D721Med (cell line): ENCODE measurements at regions not wholly inside any gene's neighbourhood (a gene's known extent, or its start where the extent isn't known, plus 50 kb on each side); places are given as distances from the start of the nearest gene placed in this dataset.

Experiments
- DNase-seq: peaks from one replicate; pipeline ENCODE4 v3.0.0; 2011; ENCODE audit warnings: low spot score; ENCODE audit not compliant: insufficient read length
- FAIRE-seq: peaks from 2 replicates; lab custom pipeline; 2011; peaks lifted over from hg19 to GRCh38; lab: Jason Lieb, UNC
- CTCF ChIP-seq: IDR thresholded peaks from 2 replicates; pipeline ENCODE4 v1.5.1; 2012; ENCODE audit warnings: mild to moderate bottlenecking, control low read depth; ENCODE audit not compliant: insufficient read depth; ENCODE audit errors: missing control alignments

DNA sequence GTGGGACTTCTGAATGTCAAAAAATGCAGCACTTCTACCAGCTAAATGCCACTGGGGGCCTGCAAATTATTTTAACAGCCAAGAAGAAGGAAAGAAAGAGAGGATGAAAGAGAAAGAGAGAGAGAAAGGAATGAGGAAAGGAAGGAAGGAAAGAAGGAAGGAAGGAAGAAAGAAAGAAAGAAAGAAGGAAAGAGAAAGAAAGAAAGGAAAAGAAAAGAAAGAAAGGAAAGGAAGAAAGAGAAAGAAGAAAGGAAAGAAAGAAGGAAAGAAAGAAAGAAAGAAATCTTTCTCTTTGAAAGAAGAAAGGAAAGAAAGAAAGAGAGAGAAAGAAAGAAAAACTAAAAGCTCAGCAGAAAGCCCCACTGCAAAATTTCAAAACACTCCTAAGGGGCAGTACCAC is 69.2 kb upstream of the SV2C start:
- TF ChIP-seq CTCF: no peak
- DNase-seq (no peak), FAIRE-seq (no peak)

DNA sequence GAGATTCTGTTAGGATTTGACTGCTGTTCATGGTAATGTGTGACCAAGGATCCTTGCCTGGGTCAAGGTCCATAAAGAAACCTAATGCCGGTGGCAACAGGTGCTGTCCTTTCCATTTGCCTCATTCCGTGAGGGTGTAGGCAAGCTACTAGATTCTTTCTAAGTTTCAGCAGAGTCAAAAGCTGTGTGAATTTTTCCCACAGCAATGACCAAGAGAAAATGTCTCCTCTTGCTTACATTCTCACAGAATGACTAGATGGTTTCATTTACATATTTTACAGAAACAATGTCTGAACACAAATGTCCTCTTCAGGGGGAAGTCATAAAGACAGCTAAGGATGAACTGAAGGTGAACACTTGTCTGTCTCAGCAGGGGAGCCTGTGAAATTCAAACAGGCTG is 75.3 kb upstream of the SV2C start:
- FAIRE-seq (no peak), DNase-seq (no peak)

GRCh38 chr5:76000582-76000981 is 82.6 kb upstream of the SV2C start:
- DNase-seq (no peak), FAIRE-seq (no peak)
- no peak for TF ChIP-seq CTCF

More for the DNA sequence above, 75.3 kb upstream of the SV2C start:
- TF ChIP-seq CTCF: no peak

- no peak for TF ChIP-seq CTCF
- FAIRE-seq (no peak), DNase-seq (no peak)
Observed at GRCh38 chr5:75993643-75994520, 89.3 kb upstream of the SV2C start.

DNA sequence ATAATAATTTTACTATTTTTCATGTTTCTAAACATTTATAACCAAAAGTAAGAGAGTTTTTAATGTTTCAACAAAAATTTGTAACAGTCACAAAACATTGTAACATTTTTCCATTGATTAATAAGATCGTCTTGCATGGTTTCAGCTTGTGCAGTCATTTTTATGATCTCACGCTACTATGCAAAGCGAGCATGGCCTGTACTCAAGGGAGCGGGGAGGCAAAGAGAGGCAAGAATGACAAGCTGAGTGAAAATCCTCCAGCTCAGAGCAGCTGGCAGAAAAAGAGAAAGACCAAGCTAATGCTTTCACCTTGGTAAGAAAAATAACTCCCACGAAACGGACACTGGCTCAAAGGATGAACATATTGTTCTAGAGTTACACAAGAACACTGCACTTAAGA is 90.0 kb upstream of the SV2C start:
- DNase-seq: no peak
- no peak for FAIRE-seq
- no peak for TF ChIP-seq CTCF

GRCh38 chr5:75992753-75993152 is 90.4 kb upstream of the SV2C start:
- TF ChIP-seq CTCF: no peak
- no peak for FAIRE-seq
- DNase-seq: no peak

DNA sequence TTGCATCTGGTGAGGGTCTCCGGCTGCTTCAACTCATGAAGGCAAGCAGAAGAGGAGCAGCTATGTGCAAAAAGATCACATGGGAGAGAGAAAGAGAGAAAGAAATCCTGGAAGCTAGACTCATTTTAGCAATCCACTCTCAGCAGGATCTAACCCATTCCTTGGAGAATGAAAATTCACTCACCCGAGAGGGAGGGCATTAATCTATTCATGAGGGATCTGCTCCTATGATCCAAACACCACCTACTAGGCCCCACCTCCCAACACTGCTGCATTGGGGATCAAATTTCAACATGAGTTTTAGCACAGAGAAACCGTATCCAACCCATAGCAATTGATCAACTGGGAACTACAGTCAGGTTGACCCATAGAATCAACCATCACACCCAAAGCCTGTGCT is 98.1 kb upstream of the SV2C start:
- no peak for FAIRE-seq
- DNase-seq: no peak
- no peak for TF ChIP-seq CTCF
